Activated CD8-positive, alpha-beta T cell treated with anti-CD3 and anti-CD28 coated beads for 36 hours (primary cell): ENCODE measurements at regions not wholly inside any gene's neighbourhood (a gene's known extent, or its start where the extent isn't known, plus 50 kb on each side); places are given as distances from the start of the nearest gene placed in this dataset.

ENCODE experiments used
- ATAC-seq: fragments of 200-7000 bp; cut with Tn5 transposase; one replicate; pipeline ENCODE4 v1.10.0; 2021; ENCODE audit warnings: mild to moderate bottlenecking, moderate library complexity
- CTCF ChIA-PET: fragments of 350-600 bp; sonication (Branson Sonifier 250); formaldehyde crosslinking; loops from one replicate; lab custom pipeline; 2021; ENCODE audit warnings: antibody characterized with exemption; lab: Charles Lee
- POLR2A ChIA-PET: fragments of 350-600 bp; sonication (Branson Sonifier 250); formaldehyde crosslinking; loops from one replicate; lab custom pipeline; 2021; ENCODE audit warnings: antibody characterized with exemption; lab: Charles Lee
- DNase-seq: peaks from one replicate; pipeline ENCODE4 v3.0.0-alpha.2; 2020
- H3K27ac Mint-ChIP-seq: one replicate; pipeline ENCODE4 v1.8.0; 2021; ENCODE audit warnings: mild to moderate bottlenecking, mixed read lengths
- H3K27me3 Mint-ChIP-seq: one replicate; pipeline ENCODE4 v1.8.0; 2021; ENCODE audit warnings: mixed read lengths
- H3K36me3 Mint-ChIP-seq: one replicate; pipeline ENCODE4 v1.8.0; 2021; ENCODE audit warnings: low read depth, mixed read lengths
- H3K4me1 Mint-ChIP-seq: one replicate; pipeline ENCODE4 v1.8.0; 2021; ENCODE audit warnings: low read depth, mixed read lengths
- H3K4me3 Mint-ChIP-seq: one replicate; pipeline ENCODE4 v1.8.0; 2021; ENCODE audit warnings: mild to moderate bottlenecking, moderate library complexity, mixed read lengths
- H3K9me3 Mint-ChIP-seq: one replicate; pipeline ENCODE4 v1.8.0; 2021; ENCODE audit warnings: mixed read lengths
- CTCF ChIP-seq: fragments of 200-600 bp; IDR thresholded peaks from one replicate; pipeline ENCODE4 v1.8.0; 2022; ENCODE audit warnings: antibody characterized with exemption, mild to moderate bottlenecking
- intact Hi-C: fragments of 100-400 bp; cut with micrococcal nuclease; formaldehyde crosslinking; loops from one replicate; pipeline ENCODE4 v1.10.0; 2022

- TF ChIP-seq CTCF: no peak
- intact Hi-C loops: no loop called here
- no peaks in the 10 kb centered on the region for H3K36me3 Mint-ChIP-seq
- POLR2A ChIA-PET: no interaction called here
- H3K27ac Mint-ChIP-seq: no peak overlapping the region
- peaks cover 4% of the 10 kb centered on the region for H3K27me3 Mint-ChIP-seq
- no peaks in the 10 kb centered on the region for H3K4me1 Mint-ChIP-seq
- ATAC-seq: no peak
- H3K4me3 Mint-ChIP-seq: no peak overlapping the region
- CTCF ChIA-PET: interaction anchor here (1.1 to 1.9 kb wide), 2 partner anchors 8 to 415 kb away, joined by 3 to 4 read pairs; no protein-coding TSS in a partner anchor
- no peaks in the 10 kb centered on the region for H3K9me3 Mint-ChIP-seq
- DNase-seq: no peak
Measured at GRCh38 chr2:176733698-176734430, 464.6 kb downstream of the MTX2 start.

GRCh38 chr2:176734868-176735267 lies 465.6 kb downstream of the MTX2 start:
- Mint-ChIP-seq H3K4me3 (no peak overlapping the region), H3K27ac (no peak overlapping the region)
- POLR2A ChIA-PET: no interaction called here

GRCh38 chr2:176742271-176742670 lies 470.3 kb upstream of the HNRNPA3 start:
- intact Hi-C loops: no loop called here
- CTCF ChIA-PET: no interaction called here

More at GRCh38 chr2:176734868-176735267, 465.6 kb downstream of the MTX2 start:
- CTCF ChIA-PET: interaction anchor here (1.9 kb wide), 1 partner anchor 414 kb away, joined by 4 read pairs; no protein-coding TSS in a partner anchor
- no peak for ATAC-seq
- DNase-seq: no peak
- no peaks in the 10 kb centered on the region for H3K9me3 Mint-ChIP-seq
- H3K4me1 Mint-ChIP-seq: no peaks in the 10 kb centered on the region
- no peaks in the 10 kb centered on the region for H3K36me3 Mint-ChIP-seq
- H3K27me3 Mint-ChIP-seq: peaks cover 4% of the 10 kb centered on the region
- TF ChIP-seq CTCF: no peak
- intact Hi-C loops: no loop called here

GRCh38 chr2:176743671-176744070 lies 468.9 kb upstream of the HNRNPA3 start:
- H3K4me1 Mint-ChIP-seq: peaks cover 8% of the 10 kb centered on the region
- H3K4me3 Mint-ChIP-seq: no peak overlapping the region
- no peak for ATAC-seq
- no peak overlapping the region for H3K27ac Mint-ChIP-seq
- no peaks in the 10 kb centered on the region for H3K9me3 Mint-ChIP-seq
- no peak for TF ChIP-seq CTCF
- no peaks in the 10 kb centered on the region for H3K36me3 Mint-ChIP-seq
- H3K27me3 Mint-ChIP-seq: peaks cover 4% of the 10 kb centered on the region
- ChIA-PET CTCF (no interaction called here), POLR2A (no interaction called here)
- no peak for DNase-seq
- intact Hi-C loops: no loop called here

More at GRCh38 chr2:176742271-176742670, 470.3 kb upstream of the HNRNPA3 start:
- no peak overlapping the region for H3K4me3 Mint-ChIP-seq
- no peaks in the 10 kb centered on the region for H3K9me3 Mint-ChIP-seq
- ATAC-seq (no peak), DNase-seq (no peak)
- peaks cover 4% of the 10 kb centered on the region for H3K27me3 Mint-ChIP-seq
- peaks cover 8% of the 10 kb centered on the region for H3K4me1 Mint-ChIP-seq
- H3K36me3 Mint-ChIP-seq: no peaks in the 10 kb centered on the region
- POLR2A ChIA-PET: no interaction called here
- TF ChIP-seq CTCF: no peak
- H3K27ac Mint-ChIP-seq: no peak overlapping the region

- TF ChIP-seq CTCF: no peak
- intact Hi-C loops: no loop called here
- Mint-ChIP-seq H3K9me3 (no peaks in the 10 kb centered on the region), H3K4me1 (peaks cover 8% of the 10 kb centered on the region), H3K27ac (no peak overlapping the region), H3K27me3 (peaks cover 4% of the 10 kb centered on the region), H3K36me3 (no peaks in the 10 kb centered on the region), H3K4me3 (no peak overlapping the region)
- ATAC-seq (no peak), DNase-seq (no peak)
- POLR2A ChIA-PET: no interaction called here
- CTCF ChIA-PET: interaction anchor here (1.0 kb wide), 1 partner anchor 70 kb away, joined by 3 read pairs; no protein-coding TSS in a partner anchor
Measured at GRCh38 chr2:176744146-176744545, 468.4 kb upstream of the HNRNPA3 start.
